HUES6 (cell line): ENCODE measurements at regions not wholly inside any gene's neighbourhood (a gene's known extent, or its start where the extent isn't known, plus 50 kb on each side); places are given as distances from the start of the nearest gene placed in this dataset.

ENCODE experiments used
- H3K27ac ChIP-seq: 2 replicates; pipeline ENCODE4 v1.7.0; 2013; ENCODE audit warnings: low read depth, mild to moderate bottlenecking, low read length, inconsistent platforms
- H3K27me3 ChIP-seq: 2 replicates; pipeline ENCODE4 v1.6.1; 2013; ENCODE audit warnings: low read length; ENCODE audit not compliant: control insufficient read depth, insufficient read depth
- H3K36me3 ChIP-seq: 2 replicates; pipeline ENCODE4 v1.6.1; 2013; ENCODE audit warnings: low read length; ENCODE audit not compliant: control insufficient read depth, insufficient read depth
- H3K4me1 ChIP-seq: 2 replicates; pipeline ENCODE4 v1.6.1; 2013; ENCODE audit warnings: low read length; ENCODE audit not compliant: control insufficient read depth, insufficient read depth
- H3K4me3 ChIP-seq: 2 replicates; pipeline ENCODE4 v1.5.1; 2013; ENCODE audit warnings: low read depth, low read length
- H3K9ac ChIP-seq: one replicate; pipeline ENCODE4 v1.6.1; 2013; ENCODE audit warnings: mild to moderate bottlenecking, low read length
- H3K9me3 ChIP-seq: 2 replicates; pipeline ENCODE4 v1.6.1; 2013; ENCODE audit warnings: low read depth, low read length; ENCODE audit not compliant: control insufficient read depth, insufficient read depth

DNA sequence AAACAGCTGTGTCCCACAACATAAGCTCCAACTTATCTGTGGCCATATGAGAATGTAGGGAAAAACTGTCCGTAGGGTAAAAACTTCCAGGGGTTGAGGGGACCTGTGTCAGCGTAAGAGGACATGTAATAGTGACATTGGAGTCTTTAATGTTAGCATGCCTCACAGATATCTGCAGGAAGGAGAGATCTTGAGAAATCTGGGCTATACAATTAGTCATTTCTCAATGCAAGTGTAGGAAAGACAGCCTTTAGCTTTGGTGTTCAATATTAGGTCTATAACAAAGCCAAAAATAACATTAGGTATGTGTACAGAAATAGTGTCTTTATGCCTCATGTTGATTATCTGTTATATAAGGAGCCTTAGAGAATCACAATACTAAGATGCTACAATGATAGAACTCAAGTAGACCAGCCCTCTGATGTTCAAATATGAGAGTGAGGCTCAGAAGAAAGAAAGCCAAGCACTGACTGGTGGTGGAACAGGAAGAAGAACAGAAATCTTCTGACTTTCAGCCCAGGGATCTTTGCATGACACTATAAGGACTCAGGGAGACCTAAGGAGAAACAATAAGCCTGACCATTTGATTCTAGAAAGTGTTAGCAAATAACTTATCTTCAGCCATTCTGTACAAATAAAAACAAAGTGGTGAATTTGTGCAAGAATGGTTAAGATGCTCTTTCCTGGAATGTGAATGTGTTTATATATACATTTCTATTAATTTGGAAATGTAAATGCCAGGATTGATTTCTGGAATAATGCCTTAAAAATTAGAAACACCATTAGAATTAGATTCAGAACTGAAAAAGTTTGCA lies 152.6 kb downstream of the ZC3H11B start:
- H3K4me1 ChIP-seq = no peaks in the 10 kb centered on the region
- no peaks in the 10 kb centered on the region for H3K36me3 ChIP-seq
- H3K4me3 ChIP-seq = no peak overlapping the region
- H3K9me3 ChIP-seq = no peaks in the 10 kb centered on the region
- H3K9ac ChIP-seq = no peak overlapping the region
- H3K27me3 ChIP-seq = no peaks in the 10 kb centered on the region
- H3K27ac ChIP-seq = no peak overlapping the region

DNA sequence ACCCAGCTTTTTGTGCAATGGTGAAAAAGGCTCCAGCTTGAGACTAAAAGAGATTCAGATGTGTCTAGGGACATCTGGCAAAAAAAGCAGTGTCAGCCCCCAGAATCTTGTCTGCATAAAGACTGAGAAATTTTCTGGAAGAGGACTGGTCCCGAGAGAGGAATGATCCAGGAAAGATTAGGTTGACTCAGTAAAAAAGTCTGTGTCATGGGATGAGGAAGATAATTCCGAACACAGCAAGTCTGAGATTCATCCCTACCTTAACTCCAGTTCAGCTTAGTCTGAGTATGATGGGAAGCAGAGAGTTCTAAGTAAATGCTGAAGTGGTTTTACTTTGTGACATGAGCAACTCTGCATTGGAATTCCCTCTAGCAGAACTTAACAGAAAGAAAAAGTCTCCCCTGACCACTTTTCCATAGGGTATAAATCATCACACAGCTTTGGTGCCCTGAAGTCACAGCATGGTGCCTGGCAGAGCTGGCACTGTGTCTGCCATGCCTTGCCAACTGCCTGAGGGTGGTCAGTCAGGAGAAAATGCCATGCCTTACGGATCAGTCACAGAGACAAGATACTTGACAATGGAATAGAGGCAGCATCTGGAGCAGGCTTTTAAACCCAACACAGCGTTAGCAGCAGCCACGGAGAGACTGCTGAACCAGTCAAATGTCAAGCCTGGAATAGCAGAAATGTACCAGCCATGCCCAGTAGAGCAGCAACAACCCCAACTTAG lies 153.4 kb downstream of the ZC3H11B start:
- no peaks in the 10 kb centered on the region for H3K27me3 ChIP-seq
- H3K4me1 ChIP-seq = no peaks in the 10 kb centered on the region
- no peak overlapping the region for H3K9ac ChIP-seq
- no peak overlapping the region for H3K27ac ChIP-seq
- no peak overlapping the region for H3K4me3 ChIP-seq
- no peaks in the 10 kb centered on the region for H3K36me3 ChIP-seq
- no peaks in the 10 kb centered on the region for H3K9me3 ChIP-seq

DNA sequence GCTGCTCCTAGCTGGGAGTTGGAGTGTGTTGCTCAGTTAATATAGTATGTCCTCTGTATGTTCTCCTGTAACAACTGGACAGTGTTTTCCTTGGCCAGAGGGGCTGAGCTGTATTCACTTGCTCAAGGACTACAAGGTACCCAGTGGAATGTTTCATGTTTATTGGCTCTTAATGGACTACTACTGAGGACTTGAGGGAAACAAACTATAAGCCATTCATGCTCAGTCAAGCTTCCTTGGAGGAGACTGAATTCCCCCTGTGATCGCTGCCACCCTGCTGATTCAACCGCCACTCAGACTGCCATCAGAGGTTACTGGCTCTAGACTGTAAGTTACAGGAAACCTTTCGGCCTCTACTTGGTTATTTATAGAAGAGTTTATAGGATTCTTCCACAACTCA lies 166.6 kb downstream of the ZC3H11B start:
- Histone ChIP-seq H3K9ac (no peak overlapping the region), H3K27ac (no peak overlapping the region), H3K36me3 (no peaks in the 10 kb centered on the region), H3K27me3 (no peaks in the 10 kb centered on the region), H3K4me1 (0 out of 2 replicates have a peak, but pooled peaks cover 3% of the 10 kb centered on the region), H3K9me3 (no peaks in the 10 kb centered on the region), H3K4me3 (no peak overlapping the region)

DNA sequence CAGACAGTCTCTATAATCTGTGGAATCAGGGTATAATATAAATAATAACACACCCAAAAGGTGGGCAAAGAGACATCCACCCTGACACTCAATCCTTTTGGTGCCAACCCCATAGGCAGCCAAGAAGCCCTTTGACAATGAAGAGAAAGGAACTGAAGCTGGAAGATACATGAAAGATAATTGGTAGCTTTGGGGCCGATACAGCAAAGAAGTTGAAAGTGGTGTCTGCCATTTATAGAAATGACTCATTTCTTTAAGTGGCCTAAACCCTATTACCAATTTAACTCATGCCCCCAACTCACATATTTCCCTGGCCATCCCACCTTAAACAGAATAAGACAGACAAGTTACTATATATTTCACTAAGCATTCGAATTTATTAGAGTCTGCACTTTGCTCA lies 167.0 kb downstream of the ZC3H11B start:
- Histone ChIP-seq H3K9me3 (no peaks in the 10 kb centered on the region), H3K27me3 (no peaks in the 10 kb centered on the region), H3K9ac (no peak overlapping the region), H3K27ac (no peak overlapping the region), H3K36me3 (no peaks in the 10 kb centered on the region), H3K4me1 (0 out of 2 replicates have a peak, but pooled peaks cover 3% of the 10 kb centered on the region), H3K4me3 (no peak overlapping the region)

DNA sequence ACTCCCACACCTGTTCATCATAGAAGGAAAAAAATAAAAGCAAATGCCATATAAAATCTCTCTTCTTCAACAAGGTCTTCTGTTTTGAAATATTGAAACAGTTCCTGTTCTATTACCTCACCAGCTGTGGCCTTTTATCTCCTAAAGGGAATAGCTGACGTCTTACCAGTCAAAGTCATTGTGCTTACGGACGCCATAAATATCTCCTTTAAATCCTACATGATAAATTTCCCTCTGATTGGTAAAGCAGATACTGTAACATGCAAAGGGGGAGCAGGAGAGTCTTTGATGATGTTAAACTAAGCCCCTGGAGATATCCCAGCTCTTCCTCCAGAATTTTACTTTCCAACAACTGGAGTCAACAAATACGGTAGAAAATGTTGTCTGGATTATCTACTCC lies 168.4 kb downstream of the ZC3H11B start:
- Histone ChIP-seq H3K9ac (no peak overlapping the region), H3K36me3 (no peaks in the 10 kb centered on the region), H3K4me3 (no peak overlapping the region), H3K27ac (no peak overlapping the region), H3K9me3 (no peaks in the 10 kb centered on the region), H3K4me1 (0 out of 2 replicates have a peak, but pooled peaks cover 3% of the 10 kb centered on the region), H3K27me3 (no peaks in the 10 kb centered on the region)

DNA sequence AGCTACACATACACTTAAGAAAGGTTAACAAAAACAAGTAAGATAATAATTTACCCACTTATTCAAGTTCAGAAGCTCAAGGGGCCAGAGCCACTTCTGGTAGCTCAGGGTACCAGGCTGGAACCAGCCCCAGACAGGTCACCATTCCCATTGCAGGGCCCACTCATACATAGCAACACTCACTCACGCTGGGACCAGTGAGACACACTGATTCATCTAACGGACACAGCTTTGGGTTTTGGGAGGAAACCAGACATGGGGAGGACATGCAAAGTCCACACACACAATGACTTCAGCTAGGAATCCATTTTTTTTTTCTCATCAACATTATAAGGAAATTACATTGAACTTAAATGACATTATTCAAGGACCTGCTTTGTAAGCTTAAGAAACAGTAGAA lies 169.1 kb downstream of the ZC3H11B start:
- Histone ChIP-seq H3K4me3 (no peak overlapping the region), H3K27me3 (no peaks in the 10 kb centered on the region), H3K9me3 (no peaks in the 10 kb centered on the region), H3K27ac (no peak overlapping the region), H3K9ac (no peak overlapping the region), H3K4me1 (0 out of 2 replicates have a peak, but pooled peaks cover 3% of the 10 kb centered on the region), H3K36me3 (no peaks in the 10 kb centered on the region)

DNA sequence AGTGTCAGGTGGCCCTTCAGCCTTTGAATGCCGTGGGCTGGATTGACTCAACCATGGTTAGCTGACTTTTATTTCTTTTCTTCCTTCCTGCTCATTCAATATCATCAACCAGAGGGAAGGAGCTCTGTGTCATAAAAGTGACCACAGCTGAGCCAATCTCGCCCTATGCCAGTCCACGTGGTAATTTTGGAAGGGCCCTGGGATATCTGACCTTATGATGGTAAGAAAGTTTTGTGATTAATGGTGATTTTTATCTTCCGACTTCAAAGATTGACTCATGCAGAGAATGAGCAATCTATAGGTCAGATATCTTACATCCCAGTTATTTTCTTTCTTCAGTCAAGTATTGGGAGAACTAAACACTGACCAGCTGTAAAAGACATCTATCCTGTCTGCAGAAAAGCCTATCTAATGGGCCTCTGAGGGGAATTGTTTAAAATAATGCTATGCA lies 170.3 kb downstream of the ZC3H11B start:
- Histone ChIP-seq H3K4me3 (no peak overlapping the region), H3K9me3 (no peaks in the 10 kb centered on the region), H3K4me1 (0 out of 2 replicates have a peak, but pooled peaks cover 3% of the 10 kb centered on the region), H3K36me3 (no peaks in the 10 kb centered on the region), H3K27me3 (no peaks in the 10 kb centered on the region), H3K27ac (no peak overlapping the region), H3K9ac (no peak overlapping the region)

DNA sequence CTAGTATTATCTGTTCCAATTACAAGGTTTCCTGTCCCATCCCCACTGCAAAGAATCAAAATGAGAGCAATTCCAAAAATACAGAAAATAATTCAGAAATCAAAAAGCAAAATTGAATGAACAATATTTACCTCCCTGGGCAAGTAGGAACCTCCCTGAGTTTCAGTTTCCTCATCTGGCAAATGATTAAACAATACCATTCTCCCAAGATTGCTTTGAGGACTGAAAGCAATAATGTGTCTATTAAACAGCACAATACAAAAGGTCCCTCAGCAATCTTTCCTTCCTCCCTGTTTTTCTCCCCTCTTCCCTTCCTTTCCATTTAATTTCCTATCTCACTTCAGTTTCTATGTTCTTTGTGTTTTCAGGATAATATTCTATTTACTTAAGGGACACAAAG lies 171.0 kb downstream of the ZC3H11B start:
- Histone ChIP-seq H3K9me3 (no peaks in the 10 kb centered on the region), H3K9ac (no peak overlapping the region), H3K27me3 (no peaks in the 10 kb centered on the region), H3K4me1 (0 out of 2 replicates have a peak, but pooled peaks cover 3% of the 10 kb centered on the region), H3K4me3 (no peak overlapping the region), H3K27ac (no peak overlapping the region), H3K36me3 (no peaks in the 10 kb centered on the region)

DNA sequence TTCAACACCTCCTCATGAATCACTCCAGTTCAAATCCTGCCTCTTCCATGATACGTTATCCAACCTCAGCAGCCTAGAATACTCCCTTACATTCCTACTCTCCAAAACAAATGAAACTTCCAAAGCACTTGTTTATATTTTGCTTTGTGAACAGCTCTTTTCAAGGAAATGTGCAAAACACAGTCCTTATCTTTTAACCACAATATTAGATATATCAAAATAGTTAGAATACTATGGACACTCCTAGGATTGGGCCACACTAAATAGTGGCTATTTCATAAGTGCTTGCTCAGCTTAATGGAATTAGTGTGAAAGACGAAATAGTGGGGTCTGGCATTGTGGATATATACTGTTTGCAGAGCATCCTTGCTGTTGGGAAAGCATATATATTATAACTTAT lies 173.5 kb downstream of the ZC3H11B start:
- Histone ChIP-seq H3K27me3 (no peaks in the 10 kb centered on the region), H3K9me3 (no peaks in the 10 kb centered on the region), H3K27ac (no peak overlapping the region), H3K9ac (no peak overlapping the region), H3K4me3 (no peak overlapping the region), H3K36me3 (no peaks in the 10 kb centered on the region), H3K4me1 (peaks cover under 1% of the 10 kb centered on the region; the same call in 1 of the 2 replicates)

DNA sequence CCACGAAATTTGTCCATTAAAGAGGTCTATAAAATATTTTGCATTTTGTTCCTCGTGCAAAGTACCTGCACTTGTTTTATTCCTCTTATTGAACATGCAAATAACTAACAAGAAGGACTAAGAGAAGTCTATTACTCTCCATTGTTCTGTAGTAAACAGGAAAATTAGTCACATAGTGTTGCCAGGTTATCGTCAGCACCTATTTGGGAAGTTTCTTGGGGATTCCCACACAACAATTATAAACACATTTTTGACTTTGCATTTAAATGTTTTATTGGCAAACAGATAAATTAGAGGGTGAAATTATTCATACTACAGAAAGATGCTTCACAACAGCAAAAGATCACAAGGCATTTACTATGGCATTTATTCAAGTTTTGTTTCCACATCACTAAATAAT lies 174.5 kb downstream of the ZC3H11B start:
- Histone ChIP-seq H3K9ac (no peak overlapping the region), H3K9me3 (no peaks in the 10 kb centered on the region), H3K4me1 (peaks cover 10% of the 10 kb centered on the region), H3K27me3 (no peaks in the 10 kb centered on the region), H3K4me3 (no peak overlapping the region), H3K36me3 (no peaks in the 10 kb centered on the region), H3K27ac (no peak overlapping the region)

DNA sequence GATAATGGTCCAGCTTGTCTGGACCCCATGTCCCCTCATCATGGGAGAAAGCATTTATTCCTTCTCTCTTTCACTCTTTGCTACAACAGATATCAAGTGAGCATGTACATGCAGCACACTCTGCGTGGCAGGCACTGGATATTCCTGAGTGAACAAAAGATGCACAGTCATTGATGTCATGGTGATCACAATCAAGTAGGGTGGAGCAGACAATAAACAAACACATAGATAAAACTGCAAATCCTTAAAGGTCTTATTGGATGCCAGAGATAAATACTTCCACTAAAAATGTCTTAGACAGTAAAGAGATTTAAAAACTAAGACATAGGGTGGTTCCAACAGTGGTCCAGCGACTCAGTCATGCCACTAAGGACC lies 178.0 kb downstream of the ZC3H11B start:
- Histone ChIP-seq H3K4me1 (peaks cover 14% of the 10 kb centered on the region), H3K27me3 (no peaks in the 10 kb centered on the region), H3K4me3 (no peak overlapping the region), H3K27ac (no peak overlapping the region), H3K36me3 (no peaks in the 10 kb centered on the region), H3K9me3 (no peaks in the 10 kb centered on the region), H3K9ac (no peak overlapping the region)
